ENCODE measurements at regions not wholly inside any gene's neighbourhood (a gene's known extent, or its start where the extent isn't known, plus 50 kb on each side); places are given as distances from the start of the nearest gene placed in this dataset.

DNA sequence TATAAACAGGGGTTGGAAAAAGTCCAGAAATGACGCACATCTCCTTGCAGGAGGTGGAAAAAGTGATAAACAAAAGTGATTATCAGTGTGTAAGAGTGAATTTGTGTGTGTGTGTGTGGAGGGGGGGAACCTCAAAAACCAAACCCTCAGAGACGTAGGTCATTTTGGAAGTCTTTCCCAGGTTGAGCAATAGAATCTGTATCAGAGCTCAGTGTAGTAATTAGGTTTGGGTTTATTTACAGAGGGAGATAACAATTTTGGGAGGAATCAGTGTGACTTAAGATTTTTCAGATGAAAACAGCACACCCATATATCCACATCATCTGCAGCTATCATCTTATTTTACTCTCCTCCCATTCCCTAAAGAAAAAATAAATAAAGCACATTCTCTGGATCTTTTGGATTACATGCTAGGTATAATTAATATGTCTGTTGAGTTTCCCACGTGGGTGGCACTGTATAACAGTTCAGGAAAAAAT is 406.4 kb downstream of the FGF9 start:
- no TSS peak for BruUV-seq (replicated peaks)
- no peak for TF ChIP-seq MYC (IDR thresholded peaks at IDR 0.05; ENCODE audit: low read depth, low read length)
- no peak for TF ChIP-seq POLR2A (IDR thresholded peaks at IDR 0.05; ENCODE audit: low read depth, low read length)
- TF ChIP-seq POLR2AphosphoS5 (IDR thresholded peaks at IDR 0.05; ENCODE audit: insufficient read depth, low read depth, low read length): no peak
- H3K9ac ChIP-seq (replicated peaks; ENCODE audit: extremely low read depth, insufficient read depth, low read length): no peak overlapping the region
- dilution Hi-C loops (cut with MboI; ENCODE audit: extremely low pct_ligation_motif_present, low sequenced_read_pairs): no loop called here
- H3K4me2 ChIP-seq (ENCODE audit: insufficient read depth, low read length): no peak overlapping the region
- no peak overlapping the region for H2AFZ ChIP-seq (ENCODE audit: low read depth, low read length)
- no peaks in the 10 kb centered on the region for H3K36me3 ChIP-seq (ENCODE audit: control insufficient read depth in 2 of 2, extremely low read depth in 1 of 2, insufficient read depth in 2 of 2, low read length in 2 of 2)
- ChIA-PET CTCF (no interaction called here), POLR2A (no interaction called here)
- no peaks in the 10 kb centered on the region for H3K27me3 ChIP-seq (ENCODE audit: control insufficient read depth in 2 of 2, insufficient read depth in 2 of 2, low read length in 2 of 2)
- H4K20me1 ChIP-seq (replicated peaks; ENCODE audit: control insufficient read depth, extremely low read depth, insufficient read depth, low read length): no peaks in the 10 kb centered on the region
- DNase-seq (ENCODE audit: low read depth, low spot score) (no peak), FAIRE-seq (no peak)
- no peaks in the 10 kb centered on the region for H3K4me1 ChIP-seq (ENCODE audit: control insufficient read depth, extremely low read depth, insufficient read depth, low read length)
- H3K4me3 ChIP-seq (replicated peaks in 1 of 3; ENCODE audit: insufficient read depth in 1 of 3, low read depth in 1 of 3, low read length in 3 of 3): no peak overlapping the region
- no peaks in the 10 kb centered on the region for H3K79me2 ChIP-seq (ENCODE audit: control insufficient read depth, insufficient read depth, low read length)
- no peaks in the 10 kb centered on the region for H3K9me1 ChIP-seq (replicated peaks; ENCODE audit: control insufficient read depth, extremely low read depth, insufficient read depth, low read length)
- no peak overlapping the region for H3K27ac ChIP-seq (ENCODE audit: insufficient read depth, low read depth, low read length)
- intact Hi-C loops (cut with micrococcal nuclease): no loop called here
- peaks cover 4% of the 10 kb centered on the region for H3K9me3 ChIP-seq (replicated peaks; ENCODE audit: control insufficient read depth, insufficient read depth, low read length)

DNA sequence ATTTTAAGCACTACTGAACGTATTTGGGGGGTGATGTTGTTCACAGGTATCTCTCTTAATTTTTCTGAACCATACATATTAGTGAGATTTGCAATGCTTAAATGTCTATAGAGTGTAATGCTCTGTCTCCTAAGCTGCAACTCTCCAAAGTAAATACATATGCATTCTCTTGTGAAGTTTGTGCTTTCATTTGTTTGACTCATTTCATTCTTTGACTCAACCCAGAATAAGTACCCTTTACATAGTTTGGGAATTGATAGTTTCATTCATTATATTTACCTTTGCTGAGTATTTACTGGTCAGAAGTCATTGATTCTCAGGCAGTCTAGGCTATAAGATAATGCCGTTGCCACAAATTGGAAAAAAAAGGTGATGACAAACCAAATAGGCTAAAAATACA is 406.9 kb downstream of the FGF9 start:
- ChIA-PET CTCF (no interaction called here), POLR2A (no interaction called here)
- Histone ChIP-seq H3K9me3 (replicated peaks; ENCODE audit: control insufficient read depth, insufficient read depth, low read length) (peaks cover 4% of the 10 kb centered on the region), H4K20me1 (replicated peaks; ENCODE audit: control insufficient read depth, extremely low read depth, insufficient read depth, low read length) (no peaks in the 10 kb centered on the region), H3K27me3 (ENCODE audit: control insufficient read depth in 2 of 2, insufficient read depth in 2 of 2, low read length in 2 of 2) (no peaks in the 10 kb centered on the region), H3K79me2 (ENCODE audit: control insufficient read depth, insufficient read depth, low read length) (no peaks in the 10 kb centered on the region), H3K27ac (ENCODE audit: insufficient read depth, low read depth, low read length) (no peak overlapping the region), H3K4me3 (replicated peaks in 1 of 3; ENCODE audit: insufficient read depth in 1 of 3, low read depth in 1 of 3, low read length in 3 of 3) (no peak overlapping the region), H3K4me2 (ENCODE audit: insufficient read depth, low read length) (no peak overlapping the region), H3K9ac (replicated peaks; ENCODE audit: extremely low read depth, insufficient read depth, low read length) (no peak overlapping the region), H3K9me1 (replicated peaks; ENCODE audit: control insufficient read depth, extremely low read depth, insufficient read depth, low read length) (no peaks in the 10 kb centered on the region), H3K36me3 (ENCODE audit: control insufficient read depth in 2 of 2, extremely low read depth in 1 of 2, insufficient read depth in 2 of 2, low read length in 2 of 2) (no peaks in the 10 kb centered on the region), H3K4me1 (ENCODE audit: control insufficient read depth, extremely low read depth, insufficient read depth, low read length) (no peaks in the 10 kb centered on the region), H2AFZ (ENCODE audit: low read depth, low read length) (no peak overlapping the region)
- dilution Hi-C loops (cut with MboI; ENCODE audit: extremely low pct_ligation_motif_present, low sequenced_read_pairs): no loop called here
- TF ChIP-seq, protein P1, sequence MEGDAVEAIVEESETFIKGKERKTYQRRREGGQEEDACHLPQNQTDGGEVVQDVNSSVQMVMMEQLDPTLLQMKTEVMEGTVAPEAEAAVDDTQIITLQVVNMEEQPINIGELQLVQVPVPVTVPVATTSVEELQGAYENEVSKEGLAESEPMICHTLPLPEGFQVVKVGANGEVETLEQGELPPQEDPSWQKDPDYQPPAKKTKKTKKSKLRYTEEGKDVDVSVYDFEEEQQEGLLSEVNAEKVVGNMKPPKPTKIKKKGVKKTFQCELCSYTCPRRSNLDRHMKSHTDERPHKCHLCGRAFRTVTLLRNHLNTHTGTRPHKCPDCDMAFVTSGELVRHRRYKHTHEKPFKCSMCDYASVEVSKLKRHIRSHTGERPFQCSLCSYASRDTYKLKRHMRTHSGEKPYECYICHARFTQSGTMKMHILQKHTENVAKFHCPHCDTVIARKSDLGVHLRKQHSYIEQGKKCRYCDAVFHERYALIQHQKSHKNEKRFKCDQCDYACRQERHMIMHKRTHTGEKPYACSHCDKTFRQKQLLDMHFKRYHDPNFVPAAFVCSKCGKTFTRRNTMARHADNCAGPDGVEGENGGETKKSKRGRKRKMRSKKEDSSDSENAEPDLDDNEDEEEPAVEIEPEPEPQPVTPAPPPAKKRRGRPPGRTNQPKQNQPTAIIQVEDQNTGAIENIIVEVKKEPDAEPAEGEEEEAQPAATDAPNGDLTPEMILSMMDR (IDR thresholded peaks at IDR 0.05; ENCODE audit: extremely low read depth in 1 of 2, insufficient read depth in 1 of 2, low read depth in 1 of 2, low read length in 2 of 2): no peak
- TF ChIP-seq, protein P2, sequence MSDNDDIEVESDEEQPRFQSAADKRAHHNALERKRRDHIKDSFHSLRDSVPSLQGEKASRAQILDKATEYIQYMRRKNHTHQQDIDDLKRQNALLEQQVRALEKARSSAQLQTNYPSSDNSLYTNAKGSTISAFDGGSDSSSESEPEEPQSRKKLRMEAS (IDR thresholded peaks at IDR 0.05; ENCODE audit: insufficient read depth, insufficient read length): no peak
- TF ChIP-seq EZH2 (IDR thresholded peaks at IDR 0.05; ENCODE audit: borderline replicate concordance, low read depth, low read length, severe bottlenecking) (no peak), GATA2 (IDR thresholded peaks at IDR 0.05; ENCODE audit: insufficient read depth, insufficient read length, low read depth, low read length) (no peak), POLR2A (IDR thresholded peaks at IDR 0.05; ENCODE audit: low read depth, low read length) (no peak), POLR2AphosphoS5 (IDR thresholded peaks at IDR 0.05; ENCODE audit: insufficient read depth, low read depth, low read length) (no peak), MYC (IDR thresholded peaks at IDR 0.05; ENCODE audit: low read depth, low read length) (no peak), FOS (IDR thresholded peaks at IDR 0.05; ENCODE audit: borderline replicate concordance, insufficient read depth, low read length) (no peak), JUN (IDR thresholded peaks at IDR 0.05; ENCODE audit: borderline replicate concordance, insufficient read depth, insufficient read length, low read depth) (no peak)
- DNase-seq (ENCODE audit: low read depth, low spot score) (no peak), FAIRE-seq (no peak)
- intact Hi-C loops (cut with micrococcal nuclease): no loop called here
- no TSS peak for BruUV-seq (replicated peaks)

Measured in endothelial cell of umbilical vein (primary cell).